ENCODE measurements at regions not wholly inside any gene's neighbourhood (a gene's known extent, or its start where the extent isn't known, plus 50 kb on each side); places are given as distances from the start of the nearest gene placed in this dataset.

GRCh38 chr11:115556984-115557383 is 52.8 kb upstream of the CADM1 start:
- FAIRE-seq, result no peak

- FAIRE-seq, result peak; percentile 5
Observed at GRCh38 chr11:115555336-115556090, 51.3 kb upstream of the CADM1 start.

Measured in islet of Langerhans (tissue), 1 donor.